HG02759 (cell line): ENCODE measurements at regions not wholly inside any gene's neighbourhood (a gene's known extent, or its start where the extent isn't known, plus 50 kb on each side); places are given as distances from the start of the nearest gene placed in this dataset.

Source experiments
- ATAC-seq: cut with Tn5 transposase; IDR thresholded peaks from one replicate; pipeline ENCODE4 v1.9.1; 2021; ENCODE audit warnings: mild to moderate bottlenecking, moderate library complexity; ENCODE audit not compliant: unreplicated experiment

- no peak for ATAC-seq
Observed at GRCh38 chr21:15359251-15359650, 294.5 kb upstream of the NRIP1 start.

GRCh38 chr21:15362458-15362857 is 297.7 kb upstream of the NRIP1 start:
- ATAC-seq = no peak

- no peak for ATAC-seq
Observed at GRCh38 chr21:15363921-15364320, 299.1 kb upstream of the NRIP1 start.

GRCh38 chr21:15365751-15366392 is 301.1 kb upstream of the NRIP1 start:
- no peak for ATAC-seq

GRCh38 chr21:15366555-15366954 is 301.8 kb upstream of the NRIP1 start:
- ATAC-seq = no peak

GRCh38 chr21:15367061-15367626 is 302.3 kb upstream of the NRIP1 start:
- ATAC-seq = no peak

GRCh38 chr21:15370462-15370975 is 305.7 kb upstream of the NRIP1 start:
- no peak for ATAC-seq

GRCh38 chr21:15373941-15374340 is 309.1 kb upstream of the NRIP1 start:
- no peak for ATAC-seq

GRCh38 chr21:15379776-15380175 is 315.0 kb upstream of the NRIP1 start:
- ATAC-seq = no peak

GRCh38 chr21:15383588-15383987 is 318.8 kb upstream of the NRIP1 start:
- ATAC-seq = no peak

- ATAC-seq = no peak
Observed at GRCh38 chr21:15390049-15390448, 325.2 kb upstream of the NRIP1 start.

- ATAC-seq = no peak
Observed at GRCh38 chr21:15397258-15397657, 332.5 kb upstream of the NRIP1 start.

GRCh38 chr21:15400905-15401304 is 328.9 kb upstream of the USP25 start:
- no peak for ATAC-seq

GRCh38 chr21:15401331-15401730 is 328.5 kb upstream of the USP25 start:
- no peak for ATAC-seq

- no peak for ATAC-seq
Observed at GRCh38 chr21:15405214-15405613, 324.6 kb upstream of the USP25 start.

GRCh38 chr21:15406791-15407190 is 323.0 kb upstream of the USP25 start:
- ATAC-seq = no peak

- ATAC-seq = no peak
Observed at GRCh38 chr21:15407585-15407984, 322.2 kb upstream of the USP25 start.

- no peak for ATAC-seq
Observed at GRCh38 chr21:15408089-15408488, 321.7 kb upstream of the USP25 start.

GRCh38 chr21:15409031-15409430 is 320.8 kb upstream of the USP25 start:
- no peak for ATAC-seq

- no peak for ATAC-seq
Observed at GRCh38 chr21:15410853-15411252, 318.9 kb upstream of the USP25 start.

GRCh38 chr21:15414057-15414456 is 315.7 kb upstream of the USP25 start:
- ATAC-seq = no peak

- ATAC-seq = no peak
Observed at GRCh38 chr21:15415541-15416261, 314.1 kb upstream of the USP25 start.
